ENCODE measurements at regions not wholly inside any gene's neighbourhood (a gene's known extent, or its start where the extent isn't known, plus 50 kb on each side); places are given as distances from the start of the nearest gene placed in this dataset.

DNA sequence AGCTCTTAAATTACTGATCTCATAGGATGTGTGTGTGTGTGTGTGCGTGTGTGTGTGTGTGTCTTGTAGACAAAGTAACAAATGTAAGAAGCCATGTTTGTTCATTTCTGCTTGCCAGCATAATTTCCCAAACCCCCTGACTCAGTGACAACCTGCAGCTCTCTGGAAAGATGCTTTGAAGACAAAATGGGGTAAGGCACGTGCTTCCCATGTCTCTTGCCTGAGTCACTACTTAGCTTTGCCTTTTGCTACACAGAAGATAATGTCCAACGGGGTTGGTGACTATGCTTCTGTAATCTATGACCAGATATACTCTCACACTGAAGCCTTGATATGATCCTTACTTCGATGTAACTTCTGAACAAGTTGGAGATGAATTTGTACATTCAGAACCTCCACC is 332.0 kb downstream of the SLC4A3 start:
- peaks cover 12 to 13% of the 10 kb centered on the region in 2 experiments for H3K9me3 Mint-ChIP-seq
- Histone ChIP-seq H3T11ph (ENCODE audit: low read length) (no peak overlapping the region), H3K27ac (ENCODE audit: insufficient read length, low read depth, low read length) (no peak overlapping the region), H2BK20ac (ENCODE audit: low read depth, low read length, poor library complexity, severe bottlenecking) (no peak overlapping the region), H3K9ac (ENCODE audit: extremely low read depth, insufficient read length, low read length) (no peak overlapping the region), H3K56ac (ENCODE audit: insufficient read length, low read depth, low read length) (no peak overlapping the region), H3K14ac (ENCODE audit: insufficient read depth, low read length) (no peak overlapping the region), H4K8ac (replicated peaks; ENCODE audit: insufficient read length, low read depth, low read length) (no peak overlapping the region), H4K20me1 (ENCODE audit: control insufficient read depth, insufficient read depth, insufficient read length) (no peaks in the 10 kb centered on the region), H3K79me2 (ENCODE audit: insufficient read depth, low read length) (no peaks in the 10 kb centered on the region), H3K18ac (ENCODE audit: insufficient read length, low read depth, low read length) (no peak overlapping the region), H2BK12ac (ENCODE audit: insufficient read length, low read depth, low read length) (no peak overlapping the region), H4K91ac (ENCODE audit: insufficient read length, low read depth, low read length) (no peak overlapping the region), H2BK120ac (ENCODE audit: low read depth, low read length, poor library complexity, severe bottlenecking) (no peak overlapping the region), H3K23ac (ENCODE audit: insufficient read length, low read depth, low read length) (no peak overlapping the region), H3K27me3 (ENCODE audit: insufficient read depth, low read length) (peaks cover 5% of the 10 kb centered on the region; the same call in 1 of the 2 replicates), H3K4me1 (ENCODE audit: insufficient read depth, low read length) (no peaks in the 10 kb centered on the region; the same call in 1 of the 2 replicates), H2BK5ac (ENCODE audit: insufficient read length, low read length) (no peak overlapping the region), H3K9me3 (ENCODE audit: control insufficient read depth, low read depth, low read length) (no peaks in the 10 kb centered on the region), H4K5ac (ENCODE audit: insufficient read length, low read depth, low read length) (no peak overlapping the region), H2BK15ac (ENCODE audit: low read depth, low read length) (no peak overlapping the region), H2AK5ac (ENCODE audit: insufficient read length, low read length) (no peak overlapping the region), H2AFZ (ENCODE audit: low read length) (no peak overlapping the region), H3K4ac (ENCODE audit: low read depth, low read length) (no peak overlapping the region), H3K23me2 (ENCODE audit: insufficient read length, low read depth, low read length, poor library complexity, severe bottlenecking) (no peaks in the 10 kb centered on the region), H3K79me1 (ENCODE audit: insufficient read depth, low read depth, low read length, poor library complexity, severe bottlenecking) (no peaks in the 10 kb centered on the region), H3K4me2 (ENCODE audit: insufficient read depth, insufficient read length, low read length) (no peak overlapping the region)
- WGBS (ENCODE audit: extremely low coverage, insufficient read length, low lambda C conversion rate), result no CpG with 5 or more reads among the region's 4 CpGs
- peaks cover 21 to 30% of the 10 kb centered on the region in 2 experiments for H3K4me1 Mint-ChIP-seq
- no peak overlapping the region for H3K4me3 Mint-ChIP-seq
- H3K27me3 Mint-ChIP-seq (ENCODE audit: low read depth), result peaks cover 55% of the 10 kb centered on the region
- no peak for DNase-seq
- H3K27ac Mint-ChIP-seq, result no peak overlapping the region
- H3K36me3 Mint-ChIP-seq (ENCODE audit: insufficient read depth in 1 of 3, low read depth in 3 of 3), result peaks cover 0 to 7% (median 6%) of the 10 kb centered on the region in 3 experiments; a peak in 4 of 7 replicates
- TF ChIP-seq, protein P1, sequence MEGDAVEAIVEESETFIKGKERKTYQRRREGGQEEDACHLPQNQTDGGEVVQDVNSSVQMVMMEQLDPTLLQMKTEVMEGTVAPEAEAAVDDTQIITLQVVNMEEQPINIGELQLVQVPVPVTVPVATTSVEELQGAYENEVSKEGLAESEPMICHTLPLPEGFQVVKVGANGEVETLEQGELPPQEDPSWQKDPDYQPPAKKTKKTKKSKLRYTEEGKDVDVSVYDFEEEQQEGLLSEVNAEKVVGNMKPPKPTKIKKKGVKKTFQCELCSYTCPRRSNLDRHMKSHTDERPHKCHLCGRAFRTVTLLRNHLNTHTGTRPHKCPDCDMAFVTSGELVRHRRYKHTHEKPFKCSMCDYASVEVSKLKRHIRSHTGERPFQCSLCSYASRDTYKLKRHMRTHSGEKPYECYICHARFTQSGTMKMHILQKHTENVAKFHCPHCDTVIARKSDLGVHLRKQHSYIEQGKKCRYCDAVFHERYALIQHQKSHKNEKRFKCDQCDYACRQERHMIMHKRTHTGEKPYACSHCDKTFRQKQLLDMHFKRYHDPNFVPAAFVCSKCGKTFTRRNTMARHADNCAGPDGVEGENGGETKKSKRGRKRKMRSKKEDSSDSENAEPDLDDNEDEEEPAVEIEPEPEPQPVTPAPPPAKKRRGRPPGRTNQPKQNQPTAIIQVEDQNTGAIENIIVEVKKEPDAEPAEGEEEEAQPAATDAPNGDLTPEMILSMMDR (conservative IDR thresholded peaks at IDR 0.05), result no peak
